Body of pancreas (tissue), 4 donors: ENCODE measurements at regions not wholly inside any gene's neighbourhood (a gene's known extent, or its start where the extent isn't known, plus 50 kb on each side); places are given as distances from the start of the nearest gene placed in this dataset.

ENCODE experiments used
- POLR2A ChIP-seq, 3 donors: fragments of 450-650 bp; IDR thresholded peaks; one replicate each; pipeline ENCODE4 v1.6.1; 2016; ENCODE audit warnings: antibody characterized with exemption in 3 of 3, mild to moderate bottlenecking in 2 of 3
- TF ChIP-seq, protein P1 (sequence below), 7 experiments: fragments of 450-650 bp in 4 of 7; fragments of 200-600 bp in 3 of 7; sonication (generic) in 3 of 7; IDR thresholded peaks; one replicate each; pipeline ENCODE4 v1.5.1; 2016 to 2019; ENCODE audit warnings: antibody characterized with exemption in 7 of 7

DNA sequence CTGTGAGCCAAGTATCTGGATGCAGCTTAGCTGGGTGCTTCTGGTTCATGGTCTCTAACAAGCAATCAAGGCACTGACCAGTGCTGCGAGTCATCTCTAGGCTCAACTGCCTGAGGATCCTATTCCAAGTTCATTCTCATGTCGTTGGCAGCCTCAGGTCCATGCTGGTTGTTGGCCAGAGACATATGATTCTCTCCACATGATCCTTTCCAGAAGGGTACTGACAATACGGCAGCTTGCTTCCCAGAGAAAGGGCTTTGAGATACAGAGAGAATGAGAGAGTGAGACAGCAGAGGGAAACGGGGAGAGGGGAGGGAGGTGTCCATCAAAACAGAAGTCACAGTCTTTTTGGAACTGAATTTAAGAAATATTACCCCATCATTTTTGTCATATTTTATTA lies 405.6 kb downstream of the XPNPEP1 start:
- TF ChIP-seq, protein P1, sequence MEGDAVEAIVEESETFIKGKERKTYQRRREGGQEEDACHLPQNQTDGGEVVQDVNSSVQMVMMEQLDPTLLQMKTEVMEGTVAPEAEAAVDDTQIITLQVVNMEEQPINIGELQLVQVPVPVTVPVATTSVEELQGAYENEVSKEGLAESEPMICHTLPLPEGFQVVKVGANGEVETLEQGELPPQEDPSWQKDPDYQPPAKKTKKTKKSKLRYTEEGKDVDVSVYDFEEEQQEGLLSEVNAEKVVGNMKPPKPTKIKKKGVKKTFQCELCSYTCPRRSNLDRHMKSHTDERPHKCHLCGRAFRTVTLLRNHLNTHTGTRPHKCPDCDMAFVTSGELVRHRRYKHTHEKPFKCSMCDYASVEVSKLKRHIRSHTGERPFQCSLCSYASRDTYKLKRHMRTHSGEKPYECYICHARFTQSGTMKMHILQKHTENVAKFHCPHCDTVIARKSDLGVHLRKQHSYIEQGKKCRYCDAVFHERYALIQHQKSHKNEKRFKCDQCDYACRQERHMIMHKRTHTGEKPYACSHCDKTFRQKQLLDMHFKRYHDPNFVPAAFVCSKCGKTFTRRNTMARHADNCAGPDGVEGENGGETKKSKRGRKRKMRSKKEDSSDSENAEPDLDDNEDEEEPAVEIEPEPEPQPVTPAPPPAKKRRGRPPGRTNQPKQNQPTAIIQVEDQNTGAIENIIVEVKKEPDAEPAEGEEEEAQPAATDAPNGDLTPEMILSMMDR (IDR thresholded peaks at IDR 0.05) = no peak
- no peak for TF ChIP-seq POLR2A (IDR thresholded peaks at IDR 0.05)
